IMR-90 (cell line): ENCODE measurements at regions not wholly inside any gene's neighbourhood (a gene's known extent, or its start where the extent isn't known, plus 50 kb on each side); places are given as distances from the start of the nearest gene placed in this dataset.

Experiments used
- ATAC-seq: fragments of 200-7000 bp; cut with Tn5 transposase; 2 replicates; pipeline ENCODE4 v1.9.1; 2020; ENCODE audit warnings: low read depth, mild to moderate bottlenecking, moderate library complexity
- BruUV-seq: library from RNA; stranded (reverse); fragments of 400-500 nt; replicated peaks from 2 replicates; lab custom pipeline; 2021; lab: Mats Ljungman, UMichigan
- CTCF ChIA-PET: fragments of 300-600 bp; formaldehyde crosslinking; extraction: SDS; loops from one replicate; lab custom pipeline; 2021; ENCODE audit warnings: antibody characterized with exemption; lab: Yijun Ruan, JAX
- POLR2A ChIA-PET: fragments of 300-600 bp; sonication (Branson Sonifier 250); formaldehyde crosslinking; loops from one replicate; lab custom pipeline; 2022; ENCODE audit warnings: antibody characterized with exemption; ENCODE audit not compliant: unreplicated experiment; lab: Charles Lee
- DNase-seq: peaks from one replicate; pipeline ENCODE4 v3.0.0; 2013
- H2AFZ ChIP-seq: replicated peaks from 2 replicates; pipeline ENCODE3; 2013; ENCODE audit warnings: low read length, mild to moderate bottlenecking; ENCODE audit not compliant: poor library complexity
- H2AK5ac ChIP-seq: 2 replicates; pipeline ENCODE4 v1.6.1; 2013; ENCODE audit warnings: low read depth, low read length, inconsistent platforms
- H2AK9ac ChIP-seq: replicated peaks from 2 replicates; pipeline ENCODE3; 2013; ENCODE audit warnings: mild to moderate bottlenecking, low read depth, low read length, moderate library complexity; ENCODE audit not compliant: poor library complexity
- H2BK120ac ChIP-seq: 2 replicates; pipeline ENCODE4 v1.6.1; 2013; ENCODE audit warnings: low read depth, low read length, inconsistent platforms
- H2BK15ac ChIP-seq: 3 replicates; pipeline ENCODE4 v1.6.1; 2013; ENCODE audit warnings: low read depth, low read length, inconsistent platforms
- H2BK20ac ChIP-seq: 2 replicates; pipeline ENCODE4 v1.6.1; 2013; ENCODE audit warnings: low read depth, mild to moderate bottlenecking, inconsistent platforms, low read length, moderate library complexity
- H2BK5ac ChIP-seq: 2 replicates; pipeline ENCODE4 v1.6.1; 2013; ENCODE audit warnings: mild to moderate bottlenecking, low read depth, low read length, inconsistent platforms; ENCODE audit not compliant: poor library complexity, severe bottlenecking
- H3K14ac ChIP-seq: replicated peaks from 2 replicates; pipeline ENCODE4 v1.6.1; 2013; ENCODE audit warnings: low read depth, low read length, inconsistent platforms
- H3K18ac ChIP-seq: 2 replicates; pipeline ENCODE4 v1.6.1; 2013; ENCODE audit warnings: low read depth, low read length, control low read depth
- H3K23ac ChIP-seq: 2 replicates; pipeline ENCODE4 v1.6.1; 2013; ENCODE audit warnings: low read depth, low read length, inconsistent platforms
- H3K27ac ChIP-seq: 2 replicates; pipeline ENCODE4 v1.5.1; 2013; ENCODE audit warnings: mild to moderate bottlenecking, control low read depth, low read length; ENCODE audit not compliant: insufficient read depth
- H3K27me3 ChIP-seq: 2 replicates; pipeline ENCODE4 v1.6.1; 2013; ENCODE audit warnings: low read length; ENCODE audit not compliant: control insufficient read depth, insufficient read depth
- H3K36me3 ChIP-seq: 2 replicates; pipeline ENCODE4 v1.6.1; 2013; ENCODE audit warnings: low read length, mixed read lengths; ENCODE audit not compliant: control insufficient read depth, insufficient read depth
- H3K4ac ChIP-seq: 2 replicates; pipeline ENCODE4 v1.6.1; 2013; ENCODE audit warnings: low read depth, low read length, inconsistent platforms
- H3K4me1 ChIP-seq: 2 replicates; pipeline ENCODE4 v1.6.1; 2013; ENCODE audit warnings: low read length, mixed read lengths; ENCODE audit not compliant: control insufficient read depth, insufficient read depth
- H3K4me2 ChIP-seq: 2 replicates; pipeline ENCODE4 v1.6.1; 2013; ENCODE audit warnings: low read depth, mild to moderate bottlenecking, control low read depth, low read length, moderate library complexity
- H3K4me3 ChIP-seq: 2 replicates; pipeline ENCODE4 v1.5.1; 2013; ENCODE audit warnings: low read depth, mild to moderate bottlenecking, control low read depth, low read length, moderate library complexity; ENCODE audit not compliant: insufficient read depth
- H3K56ac ChIP-seq: 2 replicates; pipeline ENCODE4 v1.6.1; 2013; ENCODE audit warnings: low read length, inconsistent platforms; ENCODE audit not compliant: insufficient read depth; ENCODE audit errors: extremely low read depth
- H3K79me1 ChIP-seq, 2 experiments: 2 replicates each; pipeline ENCODE4 v1.6.1; 2013; ENCODE audit warnings: low read length in 2 of 2, inconsistent platforms in 1 of 2, low read depth in 1 of 2
- H3K9ac ChIP-seq: 2 replicates; pipeline ENCODE4 v1.6.1; 2013; ENCODE audit warnings: low read depth, low read length, control low read depth
- H3K9me1 ChIP-seq: 2 replicates; pipeline ENCODE4 v1.6.1; 2013; ENCODE audit warnings: low read length, inconsistent platforms; ENCODE audit not compliant: insufficient read depth
- H3K9me3 ChIP-seq: 2 replicates; pipeline ENCODE4 v1.6.1; 2013; ENCODE audit warnings: low read length; ENCODE audit not compliant: control insufficient read depth, insufficient read depth
- H4K20me1 ChIP-seq: 2 replicates; pipeline ENCODE4 v1.6.1; 2013; ENCODE audit warnings: low read length, inconsistent platforms; ENCODE audit not compliant: insufficient read depth
- H4K5ac ChIP-seq: 2 replicates; pipeline ENCODE4 v1.6.1; 2013; ENCODE audit warnings: mild to moderate bottlenecking, low read depth, low read length, control low read depth
- H4K8ac ChIP-seq, 2 experiments: 2 replicates each; pipeline ENCODE4 v1.6.1; 2013; ENCODE audit warnings: low read depth in 2 of 2, low read length in 2 of 2, control low read depth in 1 of 2, inconsistent platforms in 1 of 2
- H4K91ac ChIP-seq: 2 replicates; pipeline ENCODE4 v1.6.1; 2013; ENCODE audit warnings: low read depth, low read length, inconsistent platforms; ENCODE audit not compliant: insufficient read depth
- BHLHE40 ChIP-seq: fragments of 150-350 bp; IDR thresholded peaks from 2 replicates; pipeline ENCODE4 v1.6.1; 2016; ENCODE audit warnings: mild to moderate bottlenecking, low read depth, low read length
- CEBPB ChIP-seq: IDR thresholded peaks from 2 replicates; pipeline ENCODE4 v1.6.1; 2012; ENCODE audit warnings: low read depth, low read length, improper control_type of control experiment
- CHD1 ChIP-seq: IDR thresholded peaks from 2 replicates; pipeline ENCODE4 v1.6.1; 2012; ENCODE audit warnings: low read depth, low read length, improper control_type of control experiment
- FOS ChIP-seq: fragments of 150-350 bp; IDR thresholded peaks from 2 replicates; pipeline ENCODE4 v1.6.1; 2016; ENCODE audit warnings: low read depth, low read length
- MAFK ChIP-seq: IDR thresholded peaks from 2 replicates; pipeline ENCODE4 v1.6.1; 2012; ENCODE audit warnings: low read depth, low read length, improper control_type of control experiment
- MAZ ChIP-seq: IDR thresholded peaks from 2 replicates; pipeline ENCODE4 v1.6.1; 2012; ENCODE audit warnings: low read depth, mild to moderate bottlenecking, low read length, improper control_type of control experiment, moderate library complexity, borderline replicate concordance
- MXI1 ChIP-seq: IDR thresholded peaks from 2 replicates; pipeline ENCODE4 v1.6.1; 2012; ENCODE audit warnings: low read depth, mild to moderate bottlenecking, low read length, moderate library complexity, borderline replicate concordance
- NFE2L2 ChIP-seq: fragments of 150-350 bp; IDR thresholded peaks from 2 replicates; pipeline ENCODE4 v1.6.1; 2016; ENCODE audit warnings: low read depth, mild to moderate bottlenecking, low read length
- POLR2A ChIP-seq: IDR thresholded peaks from 2 replicates; pipeline ENCODE4 v1.6.1; 2012; ENCODE audit warnings: mild to moderate bottlenecking, low read depth, low read length
- RAD21 ChIP-seq: IDR thresholded peaks from 2 replicates; pipeline ENCODE4 v1.6.1; 2012; ENCODE audit warnings: low read length, improper control_type of control experiment
- RCOR1 ChIP-seq: IDR thresholded peaks from 2 replicates; pipeline ENCODE4 v1.6.1; 2012; ENCODE audit warnings: mild to moderate bottlenecking, low read length, improper control_type of control experiment; ENCODE audit not compliant: insufficient replicate concordance
- RFX5 ChIP-seq: IDR thresholded peaks from 2 replicates; pipeline ENCODE4 v1.8.0; 2012; ENCODE audit warnings: low read depth, mild to moderate bottlenecking, low read length, moderate library complexity
- SMC3 ChIP-seq: fragments of 150-350 bp; IDR thresholded peaks from 2 replicates; pipeline ENCODE4 v1.6.1; 2016; ENCODE audit warnings: low read depth, mild to moderate bottlenecking, antibody characterized with exemption, low read length, moderate library complexity
- WGBS, 2 experiments: methylation state at CpG; one replicate each; pipeline versions ENCODE4 v1.1.5 to v1.1.7; 2013; ENCODE audit warnings: missing lambda C conversion rate in 2 of 2; ENCODE audit not compliant: insufficient read length in 1 of 2; ENCODE audit errors: extremely low coverage in 2 of 2; 5-methylcytosine and 5-hydroxymethylcytosine counted together
- dilution Hi-C: fragments of 300-500 bp; cut with HindIII; formaldehyde crosslinking; loops from one replicate; pipeline ENCODE4 v1.14.3; 2018; ENCODE audit warnings: low sequenced_read_pairs; ENCODE audit not compliant: unreplicated experiment
- in situ Hi-C: fragments of 300-500 bp; cut with MboI; formaldehyde crosslinking; loops from 3 replicates; pipeline ENCODE4 v1.14.3; 2019; ENCODE audit warnings: low sequenced_read_pairs, inconsistent platforms, mixed read lengths
- intact Hi-C: fragments of 100-400 bp; cut with micrococcal nuclease; formaldehyde crosslinking; loops from 2 replicates; pipeline ENCODE4 v1.10.0; 2022
- TF ChIP-seq, protein P1 (sequence below): fragments of 150-350 bp; IDR thresholded peaks from 2 replicates; pipeline ENCODE4 v1.6.1; 2016; ENCODE audit warnings: low read depth, mild to moderate bottlenecking, low read length, moderate library complexity, borderline replicate concordance
- TF ChIP-seq, protein P2 (sequence below): conservative IDR thresholded peaks from 2 replicates; pipeline ENCODE4 v1.5.1; 2012; ENCODE audit warnings: mild to moderate bottlenecking, low read depth, low read length, improper control_type of control experiment
- TF ChIP-seq, protein P3 (sequence below): fragments of 150-350 bp; IDR thresholded peaks from 2 replicates; pipeline ENCODE4 v1.6.1; 2017; ENCODE audit warnings: mild to moderate bottlenecking, antibody characterized with exemption, low read length, low read depth

DNA sequence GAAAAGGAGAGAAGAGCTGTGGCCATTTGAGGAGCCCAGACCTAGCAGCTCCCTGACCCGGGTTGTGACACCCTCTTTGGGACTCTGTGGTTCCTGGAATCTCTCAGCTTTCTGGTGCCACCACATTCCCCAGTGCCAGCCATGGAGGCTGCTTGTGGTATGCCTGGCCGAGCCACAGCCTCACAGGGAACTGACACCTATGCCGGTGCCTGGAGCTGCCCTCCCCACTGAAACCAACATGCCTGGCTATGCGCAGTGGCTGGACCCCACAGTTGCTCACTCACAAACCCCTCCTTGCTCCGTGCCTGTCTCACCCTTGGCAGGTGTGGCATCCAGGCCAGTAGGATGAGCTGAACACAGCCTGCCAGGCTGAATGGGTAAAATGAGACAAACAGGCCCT is 749.4 kb downstream of the ARAP2 start:
- H4K20me1 ChIP-seq, result no peaks in the 10 kb centered on the region
- no peaks in the 10 kb centered on the region for H3K4me1 ChIP-seq
- H4K91ac ChIP-seq, result no peak overlapping the region
- H2BK5ac ChIP-seq, result no peak overlapping the region
- H3K27me3 ChIP-seq, result no peaks in the 10 kb centered on the region
- no peak overlapping the region for H3K4me2 ChIP-seq
- intact Hi-C loops (no loop called here), dilution Hi-C loops (no loop called here), in situ Hi-C loops (no loop called here)
- H3K36me3 ChIP-seq, result no peaks in the 10 kb centered on the region
- no peak overlapping the region for H4K5ac ChIP-seq
- no peak overlapping the region for H3K18ac ChIP-seq
- ATAC-seq, result no peak
- H2AFZ ChIP-seq, result no peak overlapping the region
- H2BK20ac ChIP-seq, result no peak overlapping the region
- no peak overlapping the region for H3K9ac ChIP-seq
- DNase-seq, result no peak
- no peak overlapping the region for H2AK9ac ChIP-seq
- no peak overlapping the region for H3K4ac ChIP-seq
- TF ChIP-seq CEBPB (no peak), RFX5 (no peak), RAD21 (no peak), CHD1 (no peak), MAFK (no peak), MAZ (no peak), MXI1 (no peak), RCOR1 (no peak), POLR2A (no peak), FOS (no peak), BHLHE40 (no peak), NFE2L2 (no peak), SMC3 (no peak)
- TF ChIP-seq, protein P1, sequence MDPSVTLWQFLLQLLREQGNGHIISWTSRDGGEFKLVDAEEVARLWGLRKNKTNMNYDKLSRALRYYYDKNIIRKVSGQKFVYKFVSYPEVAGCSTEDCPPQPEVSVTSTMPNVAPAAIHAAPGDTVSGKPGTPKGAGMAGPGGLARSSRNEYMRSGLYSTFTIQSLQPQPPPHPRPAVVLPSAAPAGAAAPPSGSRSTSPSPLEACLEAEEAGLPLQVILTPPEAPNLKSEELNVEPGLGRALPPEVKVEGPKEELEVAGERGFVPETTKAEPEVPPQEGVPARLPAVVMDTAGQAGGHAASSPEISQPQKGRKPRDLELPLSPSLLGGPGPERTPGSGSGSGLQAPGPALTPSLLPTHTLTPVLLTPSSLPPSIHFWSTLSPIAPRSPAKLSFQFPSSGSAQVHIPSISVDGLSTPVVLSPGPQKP, result no peak
- TF ChIP-seq, protein P2, sequence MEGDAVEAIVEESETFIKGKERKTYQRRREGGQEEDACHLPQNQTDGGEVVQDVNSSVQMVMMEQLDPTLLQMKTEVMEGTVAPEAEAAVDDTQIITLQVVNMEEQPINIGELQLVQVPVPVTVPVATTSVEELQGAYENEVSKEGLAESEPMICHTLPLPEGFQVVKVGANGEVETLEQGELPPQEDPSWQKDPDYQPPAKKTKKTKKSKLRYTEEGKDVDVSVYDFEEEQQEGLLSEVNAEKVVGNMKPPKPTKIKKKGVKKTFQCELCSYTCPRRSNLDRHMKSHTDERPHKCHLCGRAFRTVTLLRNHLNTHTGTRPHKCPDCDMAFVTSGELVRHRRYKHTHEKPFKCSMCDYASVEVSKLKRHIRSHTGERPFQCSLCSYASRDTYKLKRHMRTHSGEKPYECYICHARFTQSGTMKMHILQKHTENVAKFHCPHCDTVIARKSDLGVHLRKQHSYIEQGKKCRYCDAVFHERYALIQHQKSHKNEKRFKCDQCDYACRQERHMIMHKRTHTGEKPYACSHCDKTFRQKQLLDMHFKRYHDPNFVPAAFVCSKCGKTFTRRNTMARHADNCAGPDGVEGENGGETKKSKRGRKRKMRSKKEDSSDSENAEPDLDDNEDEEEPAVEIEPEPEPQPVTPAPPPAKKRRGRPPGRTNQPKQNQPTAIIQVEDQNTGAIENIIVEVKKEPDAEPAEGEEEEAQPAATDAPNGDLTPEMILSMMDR, result no peak
- TF ChIP-seq, protein P3, sequence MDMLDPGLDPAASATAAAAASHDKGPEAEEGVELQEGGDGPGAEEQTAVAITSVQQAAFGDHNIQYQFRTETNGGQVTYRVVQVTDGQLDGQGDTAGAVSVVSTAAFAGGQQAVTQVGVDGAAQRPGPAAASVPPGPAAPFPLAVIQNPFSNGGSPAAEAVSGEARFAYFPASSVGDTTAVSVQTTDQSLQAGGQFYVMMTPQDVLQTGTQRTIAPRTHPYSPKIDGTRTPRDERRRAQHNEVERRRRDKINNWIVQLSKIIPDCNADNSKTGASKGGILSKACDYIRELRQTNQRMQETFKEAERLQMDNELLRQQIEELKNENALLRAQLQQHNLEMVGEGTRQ, result no peak
- WGBS, 2 experiments, result 70% methylated on average over 2 of the region's 5 CpGs; no CpG with 5 or more reads in 1 of the 2 experiments
- H3K79me1 ChIP-seq, result no peaks in the 10 kb centered on the region
- ChIA-PET CTCF (interaction anchor here (1.5 kb wide), 1 partner anchor 9 kb away, joined by 3 read pairs; no protein-coding TSS in a partner anchor), POLR2A (no interaction called here)
- peaks cover 11% of the 10 kb centered on the region for H3K9me3 ChIP-seq
- no peak overlapping the region for H3K27ac ChIP-seq
- no peak overlapping the region for H2BK120ac ChIP-seq
- H3K56ac ChIP-seq, result no peak overlapping the region
- no peak overlapping the region for H4K8ac ChIP-seq
- no peak overlapping the region for H2BK15ac ChIP-seq
- H3K9me1 ChIP-seq, result no peaks in the 10 kb centered on the region
- H2AK5ac ChIP-seq, result no peak overlapping the region
- BruUV-seq, result no TSS peak
- H3K14ac ChIP-seq, result no peak overlapping the region
- H3K4me3 ChIP-seq, result no peak overlapping the region
- H3K23ac ChIP-seq, result no peak overlapping the region
